Heart left ventricle (tissue), 13 donors: ENCODE measurements at regions not wholly inside any gene's neighbourhood (a gene's known extent, or its start where the extent isn't known, plus 50 kb on each side); places are given as distances from the start of the nearest gene placed in this dataset.

ENCODE experiments used
- CTCF ChIP-seq, 12 donors: fragments of 200-600 bp; sonication (generic) in 4 of 12; IDR thresholded peaks; one replicate each; pipeline versions ENCODE4 v1.5.0 to v1.8.0; 2018 to 2022; ENCODE audit warnings: antibody characterized with exemption in 12 of 12, mild to moderate bottlenecking in 5 of 12
- POLR2A ChIP-seq, 2 donors: fragments of 450-650 bp; IDR thresholded peaks; one replicate each; pipeline ENCODE4 v1.6.1; 2017; ENCODE audit warnings: antibody characterized with exemption in 2 of 2, mild to moderate bottlenecking in 2 of 2, moderate library complexity in 2 of 2
- donor health status: ischemic (EF 13 %, LVEDD 7.1; RV severe dilation, severe dysfunction).
- donor health status: DM: no; HTN: yes; CAD: no.
- donor health status: DM: no; HTN: no; CAD: no.
- donor health status: ischemic (EF 25% LVEDD 6.9; RV normal size, moderate dysfunction).
- donor health status: ischemic (EF 25% LVEDD 5.7; RV mildly dilated, moderate dysfunction).
- donor health status: ischemic (EF 35%, LVEDD 5.7; RV mildly dilated, moderate dysfunction).
- donor health status: nonischemic (EF 11% LVEDD 7.7; RV severe dilation, severe dysfunction).
- donor health status: DM: yes; HTN: yes; CAD: no.
- donor health status: PGD.
- donor health status: ischemic (EF 29% LVEDD 5.4; RV normal size, mild dysfunction).
- donor health status: nonischemic (EF 23%, LVEDD 6.1; RV moderate dilation, normal function).

- TF ChIP-seq CTCF (IDR thresholded peaks at IDR 0.05) (no peak), POLR2A (IDR thresholded peaks at IDR 0.05) (no peak)
Observed at GRCh38 chr12:5210923-5211290, 167.2 kb downstream of the KCNA5 start.
